Cerebellar nuclear complex (tissue), 1 donor: ENCODE measurements at regions not wholly inside any gene's neighbourhood (a gene's known extent, or its start where the extent isn't known, plus 50 kb on each side); places are given as distances from the start of the nearest gene placed in this dataset.

Experiments
- DNase-seq, 2 experiments: peaks; one replicate each; lab custom pipeline; 2025; lab: John Stamatoyannopoulos, UW

- no peak for DNase-seq
Observed at GRCh38 chr12:98060411-98060810, 455.0 kb upstream of the TMPO start.

DNA sequence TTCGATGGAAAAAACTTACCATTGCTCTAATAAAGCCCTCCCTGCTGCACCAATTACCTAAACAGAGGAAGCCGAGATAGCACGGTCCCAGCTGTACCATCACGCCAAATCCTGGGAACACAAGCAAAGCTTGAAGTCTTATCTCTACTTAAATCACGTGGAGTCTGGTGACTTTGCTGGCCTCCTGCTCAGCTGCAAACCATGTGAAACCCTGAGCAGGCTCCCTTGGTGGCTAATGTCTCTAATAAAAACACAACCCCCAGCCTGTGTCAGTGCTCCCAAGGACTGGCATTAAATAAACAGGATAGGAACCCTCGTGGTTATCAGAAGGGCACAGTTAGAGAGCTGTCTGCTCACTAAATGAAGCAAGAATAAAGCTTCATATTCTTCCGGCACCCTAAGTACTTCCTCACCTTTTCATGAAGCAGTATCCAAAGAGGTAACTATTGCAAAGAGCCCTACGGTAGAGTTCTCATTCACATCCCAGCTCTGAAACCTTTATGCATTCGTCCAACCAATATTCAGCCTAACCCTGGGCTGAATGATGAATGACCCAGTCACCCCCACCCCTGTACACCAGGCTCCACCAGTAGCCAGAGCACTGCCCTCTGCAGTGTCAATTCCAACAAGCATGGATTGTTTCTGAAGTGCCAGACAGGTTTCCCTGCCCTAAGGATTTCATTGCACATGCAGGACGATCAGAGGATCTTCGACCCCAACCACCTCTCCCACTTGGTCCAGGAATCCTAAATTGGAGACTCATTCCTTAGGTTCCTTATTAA lies 452.7 kb upstream of the TMPO start:
- DNase-seq = no peak

- no peak for DNase-seq
Observed at GRCh38 chr12:98064501-98064900, 450.9 kb upstream of the TMPO start.

DNA sequence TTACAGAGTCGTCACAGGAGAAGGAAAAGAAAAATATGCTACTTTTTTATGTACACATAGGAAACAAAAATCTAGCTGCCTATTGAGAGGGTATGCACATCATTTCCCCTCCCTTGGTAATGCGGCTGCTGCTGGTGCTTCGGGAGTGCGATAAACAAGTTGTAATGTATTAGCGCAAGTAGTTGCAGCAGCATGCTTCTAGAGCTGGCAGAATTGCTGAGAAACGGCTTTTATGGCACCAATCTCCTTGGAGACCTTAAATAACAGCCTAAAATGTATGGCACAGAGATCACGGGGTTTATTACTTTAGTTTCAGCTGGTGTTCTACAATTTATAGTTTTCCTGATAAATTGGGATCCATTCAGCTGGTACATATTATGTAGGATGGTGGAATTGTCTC lies 447.6 kb upstream of the TMPO start:
- no peak for DNase-seq

DNA sequence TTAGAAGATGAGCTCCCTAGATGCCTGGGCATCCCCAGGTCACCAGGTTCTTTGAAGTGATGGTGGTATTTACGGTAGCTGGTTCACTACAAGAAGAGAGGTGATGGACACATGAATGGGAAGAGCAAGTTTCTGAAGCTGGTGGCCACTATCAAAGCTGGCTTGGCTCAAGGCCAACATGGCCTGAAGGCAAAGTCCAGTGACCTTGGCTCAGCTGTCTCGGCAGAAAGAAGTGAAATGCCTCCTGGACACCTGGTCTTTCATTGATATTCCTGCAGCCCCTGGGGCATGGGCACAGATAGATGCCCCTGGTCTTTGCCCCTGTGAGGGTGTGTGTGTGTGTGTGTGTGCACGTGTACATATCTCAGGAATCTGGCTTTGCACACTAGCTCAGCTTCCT lies 441.8 kb upstream of the TMPO start:
- DNase-seq = no peak

DNA sequence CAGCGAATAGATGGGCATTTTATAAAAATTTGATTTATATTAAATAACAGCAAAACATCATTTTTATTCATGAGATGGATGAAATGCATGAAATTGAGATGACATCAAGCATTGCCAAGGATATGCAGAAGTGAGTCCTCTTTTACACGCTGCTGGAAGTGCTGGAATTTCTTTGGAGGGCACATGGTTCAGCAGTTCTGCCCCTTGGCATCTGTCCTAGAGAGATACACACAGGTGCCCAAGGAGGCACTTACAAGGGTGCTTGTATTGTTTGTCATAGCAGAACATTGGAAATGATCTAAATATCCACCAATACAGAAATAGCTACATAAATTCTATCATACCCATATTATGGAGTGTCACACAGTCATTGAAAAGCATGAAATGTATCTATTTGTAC lies 441.1 kb upstream of the TMPO start:
- DNase-seq = no peak

DNA sequence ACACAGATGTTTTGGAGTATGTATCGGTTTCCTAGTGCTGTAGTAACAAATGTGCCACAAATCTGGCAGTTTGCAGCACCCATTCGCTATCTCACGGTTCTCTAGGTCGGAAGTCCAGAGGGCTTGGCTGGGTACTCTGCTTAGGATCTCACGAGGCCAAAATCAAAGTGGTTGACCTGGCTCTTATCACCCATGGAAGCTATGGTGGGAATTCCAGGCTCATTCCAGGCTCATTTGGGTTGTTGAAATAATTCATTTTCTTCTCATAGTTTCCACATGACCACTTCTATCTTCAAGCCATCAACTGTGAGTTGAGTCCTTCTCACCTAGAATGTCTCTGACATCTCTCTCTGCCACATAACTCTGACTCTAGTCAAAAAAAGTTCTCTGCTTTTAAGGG lies 431.0 kb upstream of the TMPO start:
- DNase-seq = no peak

GRCh38 chr12:98085046-98085755 lies 430.2 kb upstream of the TMPO start:
- DNase-seq = no peak

DNA sequence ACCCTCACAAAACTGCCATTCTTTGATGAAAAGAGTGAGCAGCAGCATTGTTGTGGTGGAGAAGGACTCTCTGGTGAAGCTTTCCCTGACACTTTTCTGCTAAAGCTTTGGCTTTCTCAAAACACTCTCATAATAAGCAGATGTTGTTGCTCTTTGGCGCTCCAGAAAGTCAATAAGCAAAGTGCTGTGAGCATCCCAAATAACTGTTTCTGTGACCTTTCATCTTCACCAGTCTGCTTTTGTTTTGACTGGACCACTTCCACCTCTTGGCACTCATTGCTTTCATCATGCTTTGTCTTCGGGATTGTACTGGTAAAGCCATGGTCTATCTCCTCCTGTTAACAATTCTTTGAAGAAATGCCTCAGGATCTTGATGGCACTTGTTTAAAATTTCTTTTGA lies 424.7 kb upstream of the TMPO start:
- DNase-seq = no peak

GRCh38 chr12:98096436-98096835 lies 419.0 kb upstream of the TMPO start:
- DNase-seq = no peak

DNA sequence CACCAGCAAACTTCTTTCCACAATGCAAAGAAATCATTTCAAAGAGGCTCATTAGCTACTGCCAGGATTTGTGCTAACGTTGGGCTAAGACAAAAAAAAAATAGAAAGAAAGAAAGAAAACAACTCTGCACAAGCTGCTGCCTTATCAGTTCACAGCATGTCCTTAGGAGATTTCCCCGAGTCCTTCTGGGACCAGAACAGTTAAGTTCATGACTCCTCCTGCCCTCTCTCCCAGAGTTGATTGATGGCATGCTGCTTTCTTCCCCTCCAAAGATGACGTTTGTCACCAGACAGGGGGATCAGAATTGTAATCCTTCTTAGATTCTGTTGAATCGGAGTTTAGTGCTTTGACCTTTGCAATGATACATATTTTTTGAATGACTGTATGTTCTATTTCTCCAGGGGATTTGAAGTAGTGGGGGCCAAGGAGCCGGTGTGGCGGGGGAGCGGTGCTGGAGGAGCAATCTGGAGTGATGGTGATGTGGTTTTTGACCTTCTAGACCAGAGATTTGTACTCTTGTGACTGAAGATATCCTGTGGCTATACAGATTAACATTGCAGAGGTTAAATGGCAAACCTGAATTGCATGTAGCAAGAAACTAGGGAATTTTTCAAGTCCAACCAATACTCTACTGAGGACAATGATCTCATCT lies 409.2 kb upstream of the TMPO start:
- no peak for DNase-seq

DNA sequence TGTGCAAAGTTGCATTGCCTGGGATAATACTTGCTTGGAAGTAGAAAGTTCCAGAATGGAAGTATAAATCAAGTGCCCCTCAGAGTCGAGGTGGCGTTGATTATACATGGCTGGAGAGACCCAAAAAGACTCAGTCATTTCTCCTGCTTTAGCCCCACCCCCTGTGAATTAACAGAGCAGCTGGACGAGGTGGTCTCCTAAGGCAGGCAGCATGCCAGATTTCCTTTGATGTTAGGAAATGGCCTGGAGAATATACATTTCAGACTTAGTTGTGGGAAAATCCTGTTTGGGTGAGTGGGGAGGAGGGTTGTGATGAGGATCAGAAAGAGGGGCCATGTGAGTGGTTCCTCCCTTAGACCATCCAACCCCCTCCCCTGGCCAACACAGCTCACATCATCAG lies 406.1 kb upstream of the TMPO start:
- no peak for DNase-seq

GRCh38 chr12:98110536-98110935 lies 404.9 kb upstream of the TMPO start:
- no peak for DNase-seq

DNA sequence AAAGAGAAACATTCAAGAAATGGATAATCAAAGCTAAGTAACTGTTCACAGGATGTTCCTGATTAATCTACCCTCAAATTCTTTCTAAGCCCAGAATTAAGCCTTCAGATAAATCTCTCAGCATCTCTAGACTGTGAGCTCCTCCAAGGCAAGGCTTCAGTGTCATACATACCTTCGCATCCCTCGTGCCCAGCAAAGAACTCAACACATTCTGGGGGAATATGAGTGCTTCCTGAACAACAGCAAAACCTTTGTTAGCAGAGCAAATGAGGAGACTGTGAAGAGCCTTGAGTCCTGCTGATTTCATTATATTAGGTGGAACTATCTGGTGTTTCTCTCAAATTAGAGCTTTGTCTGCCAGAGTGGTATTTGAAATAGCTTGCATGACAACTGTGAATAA lies 401.8 kb upstream of the TMPO start:
- no peak for DNase-seq

DNA sequence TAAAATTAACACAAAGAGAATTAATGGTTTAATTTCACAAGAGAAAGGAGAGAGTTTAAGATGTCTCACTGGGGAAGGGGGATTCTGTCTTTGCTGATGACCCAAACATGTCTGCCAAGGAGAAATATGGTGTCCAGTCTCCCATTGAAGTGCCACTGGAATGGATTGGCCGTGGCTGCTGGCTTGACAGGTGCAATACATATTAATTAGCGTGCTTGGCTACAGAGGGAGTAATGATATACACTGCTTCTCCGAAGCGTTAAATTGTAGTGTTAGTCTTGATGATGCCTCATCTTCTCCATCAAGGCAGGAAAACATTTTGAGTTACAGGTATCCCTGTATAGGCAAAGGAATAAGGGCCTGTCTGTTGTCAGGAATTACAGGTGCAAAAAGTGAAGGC lies 393.4 kb upstream of the TMPO start:
- DNase-seq = no peak

DNA sequence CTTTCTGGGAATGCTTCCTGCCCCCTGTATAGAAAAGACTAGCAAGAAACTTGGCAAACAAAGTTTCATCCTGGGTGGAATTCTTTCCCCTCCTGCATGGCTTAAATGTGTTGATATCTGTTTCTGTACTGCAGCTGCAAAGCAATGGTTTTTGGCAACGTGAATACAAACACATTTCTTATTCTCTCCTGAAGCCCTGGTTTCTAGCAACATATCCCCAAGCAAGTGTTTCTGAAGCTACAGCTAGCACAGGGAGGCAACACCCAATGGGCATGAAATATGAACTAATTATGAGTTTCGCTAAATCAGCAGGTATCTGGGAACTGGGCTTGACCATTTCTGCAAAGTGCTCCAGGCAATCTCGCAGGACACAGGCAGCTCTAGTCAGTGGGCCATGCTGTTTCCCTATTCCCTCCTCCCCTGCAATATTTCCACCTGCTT lies 392.3 kb upstream of the TMPO start:
- DNase-seq = no peak

DNA sequence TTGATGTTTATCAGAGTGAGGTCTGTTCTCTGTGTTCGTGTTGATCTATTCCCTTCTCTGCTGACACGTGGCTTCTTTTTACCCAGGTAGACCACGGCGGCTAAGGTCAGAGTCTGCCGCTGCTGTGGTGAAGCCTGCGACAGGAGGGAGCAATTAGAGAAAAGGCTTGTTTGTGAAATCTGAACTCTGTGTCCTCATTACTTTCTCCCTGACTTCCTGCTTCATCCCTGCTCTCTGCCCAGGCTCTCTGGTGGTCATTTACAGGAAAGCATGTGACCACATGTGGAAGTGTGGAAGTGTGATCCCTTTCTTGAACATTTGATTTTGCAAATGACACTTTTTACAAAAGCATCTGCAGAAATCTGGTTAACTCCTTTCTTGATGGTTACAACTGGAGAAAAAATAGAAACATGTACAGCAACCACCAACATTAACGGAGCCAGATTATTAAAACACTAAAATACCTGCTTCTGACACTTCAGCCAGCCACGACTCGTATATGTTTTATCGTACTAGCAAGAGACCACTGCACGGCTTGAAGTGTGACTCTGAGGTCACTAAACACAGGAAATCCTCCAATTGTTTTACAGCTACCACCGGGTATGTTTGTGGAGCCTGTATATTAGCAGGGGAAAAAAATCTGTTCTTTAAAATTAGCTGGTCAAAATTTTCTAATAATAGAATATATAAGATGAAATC lies 388.6 kb upstream of the TMPO start:
- DNase-seq = no peak

- DNase-seq = no peak
Observed at GRCh38 chr12:98127336-98127679, 388.1 kb upstream of the TMPO start.

- DNase-seq = no peak
Observed at GRCh38 chr12:98127854-98128253, 387.5 kb upstream of the TMPO start.

GRCh38 chr12:98136544-98136943 lies 378.8 kb upstream of the TMPO start:
- DNase-seq = no peak

DNA sequence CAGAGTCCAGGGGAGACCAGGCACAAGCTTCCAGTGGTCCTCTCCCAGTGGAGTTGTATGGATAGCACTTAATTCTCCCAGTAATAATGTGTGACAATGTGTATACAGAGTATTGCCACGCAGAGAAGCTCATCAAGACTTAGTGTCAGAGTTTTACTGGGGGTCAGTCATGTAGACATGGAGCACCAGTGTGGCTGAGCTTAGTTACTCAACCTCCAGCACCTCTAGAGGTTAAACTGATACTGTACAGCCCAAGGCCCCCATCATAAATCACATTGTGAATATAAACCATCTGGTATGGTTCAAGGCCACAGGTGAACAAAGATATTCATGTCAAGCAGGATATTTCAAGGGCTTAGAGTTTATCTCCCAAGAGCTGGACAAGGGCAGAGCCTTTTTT lies 378.1 kb upstream of the TMPO start:
- DNase-seq = no peak

DNA sequence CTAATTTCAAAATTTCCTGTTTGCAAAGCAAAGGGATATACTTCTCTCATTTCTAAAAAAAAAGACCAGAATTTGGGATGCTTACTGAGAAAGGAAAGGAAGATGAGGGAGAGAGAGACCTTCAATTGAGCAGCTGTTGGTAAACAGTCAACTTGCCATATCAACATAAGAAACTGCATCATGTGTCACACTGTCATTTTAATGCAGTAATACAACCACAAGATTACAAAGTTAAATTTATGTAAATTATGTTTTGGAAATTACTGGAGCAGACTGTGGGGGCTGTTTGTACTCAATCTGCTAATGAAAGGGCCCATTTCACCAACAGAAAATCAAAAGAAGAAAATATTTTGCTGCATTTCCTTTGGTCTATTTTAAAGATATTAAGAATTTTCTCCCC lies 370.4 kb upstream of the TMPO start:
- DNase-seq = no peak

GRCh38 chr12:98146043-98146442 lies 369.3 kb upstream of the TMPO start:
- no peak for DNase-seq
